Neural cell (in vitro differentiated cells): ENCODE measurements at regions not wholly inside any gene's neighbourhood (a gene's known extent, or its start where the extent isn't known, plus 50 kb on each side); places are given as distances from the start of the nearest gene placed in this dataset.

ENCODE experiments used
- H2AFZ ChIP-seq: fragments of 200-600, 300-800 bp; sonication (generic), shearing (Covaris generic); 2 replicates; pipeline ENCODE4 v1.6.0; 2014; ENCODE audit warnings: low read depth, mild to moderate bottlenecking, antibody characterized with exemption, low read length, moderate library complexity
- H3F3A ChIP-seq: fragments of 200-600 bp; shearing (Covaris generic); 2 replicates; pipeline ENCODE4 v1.6.1; 2016; ENCODE audit warnings: mild to moderate bottlenecking, moderate library complexity, mixed read lengths, antibody characterized with exemption, low read length; ENCODE audit not compliant: insufficient read depth, poor library complexity, severe bottlenecking
- H3K27ac ChIP-seq: fragments of 200-600, 300-800 bp; sonication (generic), shearing (Covaris generic); 2 replicates; pipeline ENCODE4 v1.5.1; 2014; ENCODE audit warnings: mild to moderate bottlenecking, low read length, moderate library complexity
- H3K27me3 ChIP-seq: fragments of 300-800, 200-600 bp; sonication (generic), shearing (Covaris generic); 2 replicates; pipeline ENCODE4 v1.6.0; 2014; ENCODE audit warnings: mild to moderate bottlenecking, low read depth, low read length, moderate library complexity; ENCODE audit not compliant: insufficient read depth
- H3K36me3 ChIP-seq: fragments of 300-800, 200-600 bp; sonication (generic), shearing (Covaris generic); 2 replicates; pipeline ENCODE4 v1.5.1; 2014; ENCODE audit warnings: mild to moderate bottlenecking, antibody characterized with exemption, low read length, moderate library complexity; ENCODE audit not compliant: insufficient read depth
- H3K4me2 ChIP-seq: fragments of 300-800, 200-600 bp; sonication (generic), shearing (Covaris generic); 2 replicates; pipeline ENCODE4 v1.6.0; 2014; ENCODE audit warnings: mild to moderate bottlenecking, low read length
- H3K4me3 ChIP-seq: fragments of 300-800, 200-600 bp; sonication (generic), shearing (Covaris generic); 2 replicates; pipeline ENCODE4 v1.5.1; 2014; ENCODE audit warnings: mild to moderate bottlenecking, low read length, moderate library complexity
- H3K79me2 ChIP-seq: fragments of 200-600 bp; shearing (Covaris generic); replicated peaks from 2 replicates; pipeline ENCODE4 v1.6.0; 2014; ENCODE audit warnings: mild to moderate bottlenecking, low read length, moderate library complexity; ENCODE audit not compliant: insufficient read depth
- H3K9ac ChIP-seq: fragments of 300-800, 200-600 bp; sonication (generic), shearing (Covaris generic); 2 replicates; pipeline ENCODE4 v1.6.1; 2016; ENCODE audit warnings: mild to moderate bottlenecking, low read length, mixed read lengths
- H3K9me2 ChIP-seq: fragments of 200-600 bp; shearing (Covaris generic); 2 replicates; pipeline ENCODE4 v1.6.1; 2016; ENCODE audit warnings: mild to moderate bottlenecking, low read length, mixed read lengths; ENCODE audit not compliant: insufficient read depth
- H3K9me3 ChIP-seq: fragments of 200-600, 300-800 bp; sonication (generic), shearing (Covaris generic); 2 replicates; pipeline ENCODE4 v1.6.1; 2016; ENCODE audit warnings: mild to moderate bottlenecking, mixed run types, low read length, moderate library complexity, mixed read lengths
- H4K20me1 ChIP-seq: fragments of 200-600 bp; shearing (Covaris generic); 2 replicates; pipeline ENCODE4 v1.6.1; 2016; ENCODE audit warnings: mild to moderate bottlenecking, mixed run types; ENCODE audit not compliant: insufficient read depth
- CTCF ChIP-seq: fragments of 450-650 bp; IDR thresholded peaks from 2 replicates; pipeline ENCODE4 v1.5.1; 2014; ENCODE audit warnings: antibody characterized with exemption, mild to moderate bottlenecking, moderate library complexity; ENCODE audit not compliant: poor library complexity, severe bottlenecking
- EP300 ChIP-seq: fragments of 450-650 bp; conservative IDR thresholded peaks from 2 replicates; pipeline ENCODE4 v1.6.1; 2014; ENCODE audit warnings: antibody characterized with exemption, mild to moderate bottlenecking, moderate library complexity; ENCODE audit not compliant: poor library complexity, severe bottlenecking
- EZH2 ChIP-seq: fragments of 200-600, 300-800 bp; shearing (Covaris generic), sonication (generic); IDR thresholded peaks from 2 replicates; pipeline ENCODE4 v1.6.1; 2014; ENCODE audit warnings: antibody characterized with exemption, low read length, borderline replicate concordance, mild to moderate bottlenecking; ENCODE audit not compliant: insufficient read depth, poor library complexity, severe bottlenecking
- MXI1 ChIP-seq: fragments of 450-650 bp; conservative IDR thresholded peaks from 2 replicates; pipeline ENCODE4 v1.6.1; 2014; ENCODE audit warnings: antibody characterized with exemption, mild to moderate bottlenecking; ENCODE audit not compliant: poor library complexity, severe bottlenecking
- POLR2AphosphoS5 ChIP-seq: IDR thresholded peaks from 2 replicates; pipeline ENCODE4 v1.6.1; 2012
- RAD21 ChIP-seq: fragments of 450-650 bp; conservative IDR thresholded peaks from 2 replicates; pipeline ENCODE4 v1.6.1; 2014; ENCODE audit warnings: antibody characterized with exemption, mild to moderate bottlenecking, moderate library complexity
- REST ChIP-seq: IDR thresholded peaks from 2 replicates; pipeline ENCODE4 v1.6.1; 2012; ENCODE audit warnings: borderline replicate concordance
- SMC3 ChIP-seq: fragments of 450-650 bp; conservative IDR thresholded peaks from 2 replicates; pipeline ENCODE4 v1.6.1; 2014; ENCODE audit warnings: antibody characterized with exemption, mild to moderate bottlenecking, moderate library complexity; ENCODE audit not compliant: poor library complexity
- TAF1 ChIP-seq: IDR thresholded peaks from 2 replicates; pipeline ENCODE4 v1.6.1; 2012; ENCODE audit warnings: low read depth

GRCh38 chr7:15764851-15765382, 78.4 kb upstream of the MEOX2 start:
- H3K9ac ChIP-seq = no peak overlapping the region
- TF ChIP-seq EP300 (no peak), POLR2AphosphoS5 (no peak), RAD21 (no peak), SMC3 (no peak), REST (no peak), MXI1 (no peak), EZH2 (no peak), CTCF (no peak), TAF1 (no peak)
- no peaks in the 10 kb centered on the region for H4K20me1 ChIP-seq
- H3K9me3 ChIP-seq = no peaks in the 10 kb centered on the region
- H3K79me2 ChIP-seq = no peaks in the 10 kb centered on the region
- no peaks in the 10 kb centered on the region for H3F3A ChIP-seq
- H2AFZ ChIP-seq = no peak overlapping the region
- H3K9me2 ChIP-seq = no peaks in the 10 kb centered on the region
- no peak overlapping the region for H3K4me2 ChIP-seq
- no peaks in the 10 kb centered on the region for H3K27me3 ChIP-seq
- H3K4me3 ChIP-seq = no peak overlapping the region
- no peak overlapping the region for H3K27ac ChIP-seq
- no peaks in the 10 kb centered on the region for H3K36me3 ChIP-seq

- Histone ChIP-seq H3K79me2 (no peaks in the 10 kb centered on the region), H2AFZ (no peak overlapping the region), H3K4me3 (no peak overlapping the region), H3F3A (no peaks in the 10 kb centered on the region), H3K27me3 (no peaks in the 10 kb centered on the region), H3K9me3 (no peaks in the 10 kb centered on the region), H3K9ac (no peak overlapping the region), H3K4me2 (no peak overlapping the region), H3K9me2 (no peaks in the 10 kb centered on the region), H3K27ac (no peak overlapping the region), H3K36me3 (no peaks in the 10 kb centered on the region), H4K20me1 (no peaks in the 10 kb centered on the region)
- TF ChIP-seq RAD21 (no peak), EZH2 (no peak), EP300 (no peak), POLR2AphosphoS5 (no peak), TAF1 (no peak), REST (no peak), MXI1 (no peak), CTCF (no peak), SMC3 (no peak)
Observed at GRCh38 chr7:15764010-15764409, 77.5 kb upstream of the MEOX2 start.
